NCI-H748 (cell line): ENCODE measurements at regions not wholly inside any gene's neighbourhood (a gene's known extent, or its start where the extent isn't known, plus 50 kb on each side); places are given as distances from the start of the nearest gene placed in this dataset.

Experiments
- DNase-seq: peaks from one replicate; lab custom pipeline; 2025; ENCODE audit not compliant: unreplicated experiment; lab: John Stamatoyannopoulos, UW

DNA sequence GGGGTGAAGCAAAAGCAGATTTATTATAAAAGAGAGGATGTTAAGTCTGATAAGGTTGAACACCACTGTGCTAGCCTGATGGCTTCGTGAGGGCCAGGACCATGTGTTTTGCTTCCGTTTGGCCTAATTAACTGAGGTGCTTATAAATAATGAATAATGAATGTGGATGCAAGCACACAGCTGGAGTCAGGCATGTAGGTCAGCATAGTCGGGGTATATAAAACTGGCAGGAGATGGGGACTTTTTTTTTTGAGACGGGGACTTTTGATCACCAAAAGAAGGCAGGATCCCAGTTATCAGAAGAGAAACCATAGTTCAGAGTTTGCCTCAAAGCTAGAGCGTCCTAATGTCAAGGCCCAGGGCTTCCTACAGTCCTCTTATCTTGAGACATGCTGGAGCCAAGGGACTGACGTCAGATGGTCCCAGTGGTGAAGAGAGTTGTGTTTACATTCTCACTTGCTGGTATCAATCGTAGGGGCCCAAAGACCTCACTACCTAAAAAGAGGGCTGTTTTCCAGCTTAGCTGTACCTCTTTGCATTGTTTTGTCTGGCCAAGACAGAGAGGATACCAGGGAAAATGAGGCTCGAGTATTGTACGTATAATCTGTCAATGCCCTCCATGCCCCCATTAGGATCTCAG, 50.4 kb downstream of the RTL9 start:
- no peak for DNase-seq

DNA sequence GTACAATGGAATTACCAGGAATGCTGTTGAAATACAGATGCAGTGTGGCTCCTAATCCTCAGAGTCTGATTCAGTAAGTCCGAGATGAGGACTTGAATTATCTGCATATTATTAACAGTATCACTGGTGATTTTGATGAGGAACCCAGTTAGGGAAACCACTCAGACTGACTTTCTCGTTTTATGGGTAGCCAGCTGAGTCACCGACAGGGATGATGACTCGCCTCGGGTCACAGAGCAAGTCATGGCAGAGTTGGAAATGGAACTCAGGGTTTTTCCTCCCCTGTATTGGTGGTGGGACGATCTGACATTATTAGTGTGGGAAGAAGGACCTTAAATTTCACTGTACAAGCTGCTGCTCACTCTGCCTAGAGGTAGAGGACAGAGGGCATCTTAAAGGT, 51.3 kb downstream of the RTL9 start:
- no peak for DNase-seq

DNA sequence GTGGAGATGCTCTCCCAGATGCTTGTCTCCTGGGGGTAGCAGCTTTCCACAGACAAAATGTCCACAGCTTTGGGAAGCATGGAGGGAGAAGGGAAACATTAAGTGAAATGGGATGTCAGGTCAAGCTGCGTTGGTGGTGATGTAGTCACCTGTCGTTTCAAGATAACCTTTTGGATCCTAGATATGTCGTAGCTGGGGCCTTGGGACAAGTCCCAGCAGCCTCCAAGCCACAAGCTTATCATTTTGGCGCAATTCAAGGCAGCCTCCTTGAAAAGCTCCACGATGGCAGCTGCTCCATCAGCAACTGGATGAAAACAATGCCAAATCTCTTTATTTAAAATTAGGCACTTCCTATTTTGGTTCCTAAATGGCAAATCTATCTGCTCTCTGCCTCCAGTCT, 52.0 kb downstream of the RTL9 start:
- DNase-seq = no peak

DNA sequence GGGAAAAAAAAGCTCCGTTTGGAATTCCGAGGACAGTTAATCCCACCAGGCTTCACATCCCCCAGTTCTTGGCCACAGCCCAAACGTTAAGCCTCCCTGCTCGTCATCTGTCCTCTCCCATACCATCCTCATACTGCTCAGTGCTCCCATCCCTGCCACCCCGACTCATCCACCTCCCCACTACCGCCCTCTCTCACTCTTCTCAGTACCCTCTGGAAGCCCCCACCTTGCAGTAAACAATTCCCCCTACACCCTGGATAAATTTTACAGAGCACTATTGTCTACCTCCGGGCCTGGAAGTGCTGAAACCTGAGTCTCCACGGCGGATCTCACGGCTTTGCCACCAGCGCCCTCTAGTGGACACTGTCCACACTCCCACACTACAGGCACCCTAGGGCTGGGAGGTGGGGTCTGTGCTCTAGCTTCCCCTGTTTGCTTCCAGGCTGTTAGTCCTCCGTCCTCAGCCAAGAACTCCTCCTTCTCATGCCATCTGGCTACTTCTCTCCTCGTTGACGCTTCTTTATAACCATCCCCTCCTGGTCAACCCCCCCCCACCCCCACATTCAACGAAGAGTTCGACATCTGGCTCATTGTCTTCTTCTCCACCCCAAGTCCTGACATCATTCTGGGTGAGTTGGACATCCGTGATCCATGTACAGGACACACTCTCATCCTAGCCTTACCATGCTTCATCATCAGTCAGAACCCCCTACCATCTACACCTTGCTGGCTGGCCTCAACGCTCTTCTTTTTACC, 54.5 kb downstream of the RTL9 start:
- DNase-seq = peak; percentile 76

DNA sequence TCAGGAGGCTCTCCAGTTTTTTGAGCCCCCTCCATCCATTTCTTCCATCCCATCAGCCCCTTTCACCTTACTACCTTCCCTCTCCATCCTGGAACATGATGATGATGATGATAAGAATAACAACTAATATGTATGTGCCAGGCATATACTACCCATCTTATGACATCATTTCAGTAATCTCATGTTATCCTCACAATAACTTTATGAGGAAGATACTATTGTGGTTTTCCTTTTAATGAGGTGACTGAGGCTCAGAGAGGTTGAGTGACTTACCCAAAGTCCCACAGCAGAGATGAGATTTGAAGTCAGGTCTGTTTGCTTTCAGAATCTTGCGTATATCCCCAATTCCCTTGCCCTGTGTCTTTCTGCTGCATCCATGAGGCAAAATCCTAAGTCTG, 55.1 kb downstream of the RTL9 start:
- no peak for DNase-seq

DNA sequence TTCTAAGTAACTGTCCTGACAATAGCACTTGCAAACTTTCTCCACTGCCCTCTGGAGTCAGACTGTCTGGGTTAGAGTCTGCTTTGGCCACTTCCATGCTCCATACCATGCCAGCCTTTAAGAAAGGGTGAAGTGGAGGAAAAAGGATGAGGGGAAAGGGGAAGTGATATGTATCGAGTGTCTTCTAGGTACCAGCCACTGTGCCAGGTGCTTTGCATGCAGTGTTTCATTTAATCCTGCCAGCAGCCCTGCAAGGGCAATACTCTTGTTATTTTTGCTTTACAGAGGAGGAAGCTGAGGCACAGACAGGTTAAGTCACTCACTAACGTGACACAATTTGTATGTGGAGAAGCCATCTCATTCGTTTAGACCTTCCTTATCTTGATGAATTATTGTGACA, 55.6 kb downstream of the RTL9 start:
- DNase-seq = no peak

DNA sequence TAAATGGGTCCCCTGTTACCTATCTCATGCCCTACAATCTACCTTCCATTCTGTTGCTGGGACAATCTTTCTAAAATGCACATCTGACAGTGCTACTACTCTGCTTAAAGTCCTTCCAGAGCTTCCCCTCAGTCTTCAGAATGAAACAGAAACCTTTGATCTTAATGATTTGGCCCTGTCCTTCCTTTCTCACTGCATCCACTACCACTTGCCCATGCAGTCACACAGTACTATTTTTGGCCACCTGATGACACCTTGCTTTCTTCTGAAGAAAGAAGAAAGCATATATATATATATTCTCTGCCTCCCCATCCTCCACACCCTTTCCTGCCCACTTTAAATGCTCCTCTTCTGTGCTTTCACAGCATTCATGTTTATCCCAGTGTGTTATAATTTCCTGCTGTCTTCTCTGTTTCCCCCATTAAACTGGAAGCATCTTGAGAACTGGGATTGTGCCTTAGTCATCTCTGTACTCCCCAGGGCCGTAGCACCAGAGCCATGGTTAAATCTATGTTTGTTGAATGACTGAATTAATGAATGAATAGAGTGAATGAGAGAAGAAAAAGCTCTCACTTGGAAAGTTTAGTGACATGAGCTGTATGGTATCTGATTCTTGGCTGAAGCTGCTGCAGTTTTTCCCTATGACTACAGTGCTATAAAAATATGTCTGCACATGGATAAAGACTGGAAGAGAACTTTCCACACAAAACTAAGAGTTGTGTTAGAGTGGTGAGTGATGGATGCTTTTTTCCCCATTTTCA, 56.2 kb downstream of the RTL9 start:
- no peak for DNase-seq

DNA sequence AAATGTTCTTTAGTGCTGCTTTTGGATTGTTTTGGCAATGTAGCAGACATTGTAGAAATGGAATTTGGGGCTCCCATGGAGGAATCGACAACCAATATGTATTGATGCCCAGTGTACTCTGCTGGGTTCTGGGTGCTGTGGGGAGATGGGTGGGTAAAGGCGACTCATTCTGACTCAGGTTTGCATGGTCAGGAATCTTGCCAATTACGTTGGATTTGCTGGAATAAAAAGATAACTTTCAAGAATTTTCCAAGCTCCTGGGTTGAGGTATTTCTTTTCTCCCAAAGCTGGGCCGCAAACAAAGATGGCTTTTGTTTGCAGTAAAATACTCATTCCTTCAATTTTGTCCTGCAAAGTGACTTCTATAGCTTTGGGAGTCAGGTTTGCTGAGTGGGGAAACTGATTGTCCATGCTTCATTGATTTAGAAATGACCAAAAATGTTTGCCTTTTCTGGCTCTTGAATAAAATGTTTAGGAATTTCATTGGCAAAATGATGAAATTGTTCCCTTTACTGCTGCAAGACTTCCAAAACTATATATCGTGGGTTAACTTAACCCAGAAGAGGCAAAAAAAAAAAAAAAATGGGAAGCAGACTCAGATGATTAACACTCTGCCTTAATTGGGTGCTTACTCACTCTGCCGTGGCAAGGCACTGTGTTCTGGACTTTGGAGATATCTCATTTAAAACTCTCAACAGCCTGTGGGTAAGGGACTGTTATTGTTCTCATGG, 57.0 kb downstream of the RTL9 start:
- DNase-seq = no peak

DNA sequence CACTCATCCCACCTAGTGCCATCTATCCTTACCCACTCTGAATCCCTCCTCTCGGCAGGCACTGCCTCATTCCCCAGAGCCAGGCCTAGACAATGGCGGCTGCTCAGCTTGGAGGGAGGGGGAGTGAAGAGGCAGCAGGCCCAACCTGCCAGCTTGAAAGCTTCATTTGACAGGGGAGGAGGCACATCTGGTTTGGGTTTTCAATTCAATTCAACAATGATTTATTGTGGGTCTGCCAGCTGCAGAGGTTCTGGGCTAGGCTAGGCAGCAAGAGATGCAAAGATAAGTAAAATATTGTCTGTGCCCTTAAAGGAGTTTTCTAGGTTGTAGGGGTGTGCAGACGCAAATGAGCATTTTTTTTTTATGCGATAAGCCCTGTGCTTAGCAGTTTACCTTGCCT, 58.5 kb downstream of the RTL9 start:
- DNase-seq = no peak

DNA sequence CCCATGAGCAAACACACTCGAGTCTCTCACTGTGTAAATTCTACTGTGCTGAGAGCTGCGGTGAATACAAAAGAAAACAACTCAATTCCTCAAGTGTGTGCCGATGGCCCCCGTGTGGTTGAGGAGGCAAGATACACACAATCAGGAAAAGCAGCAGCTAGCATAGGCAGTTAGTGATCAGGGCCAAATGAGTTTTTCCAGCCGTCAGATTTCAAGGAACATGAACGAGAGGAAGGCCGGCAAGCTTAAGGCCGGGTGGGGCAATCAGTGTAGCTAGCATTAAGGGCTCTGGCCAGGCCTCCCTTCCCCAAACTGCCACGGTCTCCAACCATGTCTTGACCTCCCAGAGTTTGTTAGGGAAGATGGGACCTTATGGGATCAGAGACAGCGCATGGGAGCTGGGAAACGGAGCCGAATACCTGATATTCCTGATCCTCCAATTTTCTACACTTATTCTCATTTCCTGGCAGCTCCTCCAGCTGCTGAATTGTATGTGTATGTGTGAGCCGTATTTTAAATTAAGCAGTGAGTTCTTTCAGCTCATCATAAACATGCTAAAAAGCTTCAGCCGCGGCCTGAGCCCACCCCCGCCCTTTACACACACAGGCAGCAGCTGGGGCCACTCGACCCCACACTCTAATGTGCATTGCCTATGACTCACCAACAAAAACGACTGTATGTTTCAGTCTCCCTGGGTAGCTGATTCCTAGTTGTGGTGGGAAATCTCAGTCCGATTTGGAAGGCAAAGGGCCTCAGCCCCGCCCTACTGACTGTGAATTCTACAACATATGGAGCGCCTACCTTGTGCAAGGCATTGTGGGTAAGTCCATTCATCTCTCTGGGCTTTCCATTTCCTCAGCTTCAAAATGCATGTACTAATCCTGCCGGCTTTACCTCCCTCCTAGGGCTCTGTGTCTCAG, 59.9 kb downstream of the RTL9 start:
- peak; percentile 56 for DNase-seq

DNA sequence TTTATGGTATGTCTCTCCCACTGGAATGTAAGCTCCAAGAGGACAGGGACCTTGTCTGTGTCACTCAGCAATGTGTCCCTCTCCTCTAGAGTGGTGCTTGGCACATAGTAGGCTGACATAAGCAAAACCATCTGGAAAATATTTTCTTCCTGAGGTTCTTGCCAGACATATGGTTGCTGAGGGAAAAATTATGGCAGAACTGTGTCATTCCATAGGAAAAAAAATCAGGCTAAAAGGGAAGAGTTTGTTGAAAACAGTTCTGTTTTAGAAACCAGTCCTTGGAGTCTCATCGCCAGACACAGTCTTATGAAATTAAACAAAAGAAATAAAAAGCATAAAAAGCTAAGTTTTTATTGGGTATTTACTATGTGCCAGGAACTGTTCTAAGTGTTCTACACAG, 60.9 kb downstream of the RTL9 start:
- DNase-seq = no peak

DNA sequence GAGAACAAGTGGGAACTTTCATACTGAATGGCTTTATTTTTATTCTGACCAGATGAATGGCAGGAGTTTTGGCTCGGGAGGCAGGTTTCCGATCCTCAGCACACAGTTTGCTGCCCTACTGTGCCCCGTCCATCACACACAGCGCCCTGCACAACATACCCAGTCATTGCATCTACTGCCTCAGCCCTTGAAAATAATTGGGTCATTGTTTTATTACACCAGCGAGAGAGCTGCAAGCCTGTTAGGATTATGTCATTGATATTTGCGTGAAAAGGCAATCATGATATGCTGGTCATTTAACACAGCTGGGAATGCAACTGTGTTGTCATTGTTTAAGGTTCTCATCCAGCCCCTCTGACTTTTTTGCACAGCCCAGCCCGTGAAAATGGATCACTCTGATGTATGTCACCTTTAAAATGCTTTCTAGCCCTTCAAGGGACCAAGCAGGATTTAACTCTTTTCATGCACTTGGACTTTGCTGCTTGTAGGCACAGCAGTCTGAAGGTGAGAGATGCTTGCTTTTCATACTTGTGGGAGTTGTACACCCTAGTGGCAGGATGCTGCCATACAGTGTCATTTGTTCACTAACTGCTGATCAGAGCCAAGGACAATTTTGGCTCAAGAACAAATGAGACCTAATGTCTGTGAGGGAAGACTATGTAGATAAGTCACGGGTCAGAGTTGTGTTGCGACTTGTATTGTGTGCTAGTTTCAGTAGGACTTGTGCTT, 62.3 kb downstream of the RTL9 start:
- peak; percentile 42 for DNase-seq

DNA sequence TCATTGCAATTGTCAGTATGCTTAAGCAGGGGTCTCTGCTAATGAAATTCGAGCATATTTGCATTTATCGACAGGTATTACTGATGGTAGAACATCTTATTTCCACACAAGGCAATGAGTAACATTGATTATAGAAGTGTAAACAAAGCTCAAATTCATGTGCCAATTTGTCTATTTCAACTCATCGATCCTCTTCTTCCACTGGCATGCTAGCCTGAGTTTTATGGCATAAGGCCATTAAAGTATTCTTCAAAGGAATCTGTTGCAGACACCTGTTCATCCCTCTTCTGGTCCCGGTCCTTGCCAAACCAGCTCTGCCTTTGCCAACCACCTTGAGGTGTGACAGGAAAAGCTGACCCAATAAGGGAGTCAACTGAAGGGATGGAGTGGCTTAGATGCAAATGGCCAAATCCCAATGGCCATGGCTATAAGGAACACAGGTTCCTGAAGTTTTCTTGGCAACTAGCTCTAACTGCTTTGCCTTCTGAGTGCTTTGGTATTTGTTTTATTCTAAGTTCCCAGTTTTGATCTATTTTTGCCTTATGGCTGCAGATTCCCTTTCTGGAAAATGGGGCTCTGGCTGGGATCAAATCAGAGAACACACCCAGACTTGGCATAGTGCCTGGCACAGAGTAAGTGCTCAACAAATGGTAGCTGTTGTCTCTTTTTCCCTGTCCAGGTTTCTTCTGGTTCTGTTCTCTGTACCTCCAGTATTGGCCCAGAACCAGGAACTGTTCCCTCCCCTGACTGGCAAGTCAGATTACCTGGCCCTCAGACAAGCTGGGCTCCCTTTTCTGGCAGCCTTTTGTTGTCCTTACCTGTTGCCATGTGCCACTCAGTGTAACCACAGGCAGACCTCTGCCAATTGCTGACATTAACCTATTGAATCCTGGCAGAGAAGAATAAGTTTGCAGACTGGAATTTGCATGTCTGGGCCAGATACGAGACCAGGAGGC, 63.1 kb downstream of the RTL9 start:
- peak; percentile 10 for DNase-seq

DNA sequence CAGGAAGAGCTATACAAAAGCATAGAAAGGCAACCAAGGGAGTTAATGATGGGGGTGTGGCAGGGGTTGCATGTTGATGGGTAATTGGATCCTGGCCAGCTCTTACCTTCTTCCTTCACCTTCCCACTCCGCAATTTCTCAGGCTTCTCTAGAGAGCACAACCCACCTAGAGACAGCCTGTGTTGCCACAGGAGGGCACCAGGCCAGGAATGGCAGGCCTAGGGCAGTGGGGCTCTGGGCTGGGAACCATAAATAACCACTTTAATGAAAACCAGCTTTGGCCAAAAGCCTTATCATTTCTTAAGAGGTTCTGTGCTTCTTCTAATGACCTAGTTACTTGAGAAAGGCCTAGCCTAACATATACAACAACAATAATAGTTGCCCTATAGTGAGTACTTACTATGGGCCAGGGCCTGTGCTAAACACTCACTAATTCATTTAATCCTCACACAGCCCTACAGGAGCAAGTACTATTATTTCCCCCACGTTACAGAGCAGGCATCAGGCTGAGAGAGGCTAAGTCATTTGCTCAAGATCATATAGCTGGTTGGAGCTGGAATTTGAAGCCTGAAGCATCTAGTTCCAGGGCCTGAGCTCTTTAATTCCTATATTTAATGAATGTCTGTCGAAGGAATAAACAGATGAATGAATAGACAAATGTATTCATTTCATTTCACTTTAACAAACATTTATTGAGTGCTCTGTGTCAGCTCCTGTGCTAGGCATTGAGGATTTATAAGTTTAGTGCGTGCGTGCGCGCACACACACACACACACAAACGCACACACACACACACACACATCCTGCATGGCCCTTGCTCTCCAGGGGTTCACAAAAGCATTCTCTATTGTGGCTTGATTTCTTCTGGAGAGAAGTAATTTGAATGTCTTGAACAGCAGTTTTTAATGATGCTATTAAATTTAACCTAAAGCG, 66.8 kb downstream of the RTL9 start:
- peak; percentile 92 for DNase-seq

DNA sequence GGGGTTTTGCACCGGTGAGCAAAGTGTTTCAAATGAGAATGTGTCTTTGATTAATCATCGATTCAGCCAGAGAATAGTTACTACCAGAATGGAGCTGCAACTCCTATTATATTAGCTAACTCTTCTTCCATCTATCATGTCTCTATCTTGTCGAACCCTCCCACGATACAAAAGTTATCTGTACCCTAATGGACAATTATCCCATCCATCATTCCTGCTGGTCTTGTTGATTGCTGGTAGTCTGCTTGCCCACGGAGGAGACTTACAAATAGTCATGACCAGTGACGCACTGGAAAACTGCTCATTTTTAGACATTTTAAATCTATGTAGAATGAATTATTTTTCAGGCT, 67.5 kb downstream of the RTL9 start:
- DNase-seq = no peak

DNA sequence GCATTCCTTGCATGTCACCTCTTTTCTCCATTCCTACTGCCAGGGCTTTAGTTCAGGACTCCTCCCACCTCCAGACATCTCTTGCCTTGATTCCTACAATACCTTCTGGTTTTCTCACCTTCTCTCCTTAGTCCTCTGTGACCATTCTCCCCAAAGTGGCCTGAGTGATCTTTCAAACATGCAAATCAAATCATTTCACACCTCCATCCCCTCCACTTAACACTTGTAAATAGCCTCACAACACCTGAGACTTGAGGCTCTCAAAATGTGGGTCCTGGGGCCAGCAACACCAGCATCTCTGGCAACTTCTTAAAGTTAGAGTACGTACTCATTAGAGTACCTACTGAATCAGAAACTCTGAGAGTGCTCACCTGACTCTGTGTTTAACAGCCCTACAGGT, 68.4 kb downstream of the RTL9 start:
- DNase-seq = no peak

DNA sequence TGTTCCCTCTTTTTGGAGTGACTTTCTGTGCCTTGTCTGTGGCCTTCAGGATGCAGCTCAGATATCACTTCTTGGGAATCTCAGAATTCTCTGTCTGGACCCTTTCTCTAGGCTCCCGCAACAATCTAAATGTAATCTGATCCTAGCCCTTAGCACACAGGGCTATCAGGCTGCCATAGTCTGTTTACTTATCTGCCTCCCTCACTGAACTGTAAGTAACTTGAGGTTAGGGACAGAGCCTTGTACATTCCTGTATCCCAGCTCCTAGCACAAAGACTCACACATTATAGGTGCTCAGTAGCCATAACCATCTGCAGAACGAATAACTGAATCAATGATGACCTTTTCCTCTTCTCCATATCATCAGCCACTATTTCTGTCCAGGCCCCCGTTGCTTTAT, 69.5 kb downstream of the RTL9 start:
- peak; percentile 32 for DNase-seq
